Stimulated activated CD8-positive, alpha-beta memory T cell treated with anti-CD3 and anti-CD28 coated beads, Interleukin-12 subunit alpha, Interleukin-12 subunit beta, amount 100 ng/mL, for 4 hours (primary cell): ENCODE measurements at regions not wholly inside any gene's neighbourhood (a gene's known extent, or its start where the extent isn't known, plus 50 kb on each side); places are given as distances from the start of the nearest gene placed in this dataset.

Experiments used
- DNase-seq: peaks from one replicate; pipeline ENCODE4 v3.0.0-alpha.2; 2020; ENCODE audit warnings: low read depth

DNA sequence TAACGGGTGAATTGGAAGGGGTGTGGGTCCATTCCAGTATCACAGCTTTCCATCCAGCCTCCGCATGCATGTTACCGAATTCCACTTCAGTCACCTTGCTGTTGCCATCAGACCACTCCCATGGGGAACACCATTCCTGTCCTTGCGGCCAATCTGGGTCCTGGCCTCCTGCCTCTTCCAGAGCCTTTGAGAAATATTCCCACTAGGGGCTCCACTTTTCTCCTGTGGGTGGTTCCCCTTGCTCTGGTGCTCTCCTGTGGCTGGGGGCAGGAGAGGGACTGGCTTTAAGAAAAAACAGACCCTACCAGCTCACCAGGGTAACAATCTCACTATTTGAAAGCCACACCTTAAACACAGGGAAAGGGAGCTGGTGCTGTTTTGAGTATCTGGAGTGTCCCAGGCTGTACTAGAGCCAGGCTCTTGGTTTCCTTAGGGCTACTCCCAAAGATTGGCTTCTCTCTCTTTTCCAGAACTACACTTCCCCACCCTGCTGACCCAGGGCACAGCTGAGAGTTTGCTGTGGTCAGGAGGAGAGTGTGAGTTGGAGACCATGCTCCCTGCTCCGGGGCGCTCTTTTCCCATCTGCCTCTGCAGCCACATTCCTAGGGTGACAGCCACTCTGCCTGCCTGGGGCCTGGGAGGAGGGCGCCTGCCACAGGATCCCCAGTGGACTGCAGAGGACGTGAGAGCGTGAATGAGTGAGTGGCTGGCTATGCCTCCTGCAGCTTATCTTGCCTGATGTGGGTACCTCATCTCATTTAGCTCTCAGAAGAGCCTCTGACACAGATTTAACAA lies 460.8 kb upstream of the HS6ST1 start:
- no peak for DNase-seq

DNA sequence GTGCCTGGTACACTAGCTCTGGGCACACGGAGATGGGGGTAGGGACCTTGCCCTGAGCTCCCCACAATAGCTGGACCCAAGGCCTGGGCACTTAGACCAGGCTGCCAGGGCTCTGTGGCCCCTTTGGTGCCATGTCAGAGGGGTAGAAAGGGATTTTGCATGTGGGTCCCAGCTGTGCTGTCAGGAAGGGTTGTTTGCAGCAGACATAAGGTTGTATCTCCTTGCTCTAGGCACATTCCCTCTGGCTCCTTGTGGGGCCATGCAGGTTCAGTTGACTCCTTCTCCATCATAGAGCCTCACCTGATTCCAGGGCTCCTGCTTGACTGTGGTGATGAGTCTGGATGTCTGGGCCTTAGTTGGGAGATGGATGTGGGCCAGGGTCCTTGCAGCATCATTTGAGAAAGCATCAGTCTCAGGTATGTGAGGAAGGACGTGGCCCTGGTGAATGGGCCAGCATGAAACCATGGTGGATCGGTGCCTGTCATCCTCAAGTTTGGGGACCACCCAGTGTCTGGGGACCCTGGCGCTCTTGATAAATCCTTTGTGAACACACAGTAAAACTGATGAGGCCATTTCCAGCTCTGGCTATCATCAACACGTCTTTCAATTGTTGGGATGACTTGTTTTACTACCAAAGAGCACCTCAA lies 461.9 kb upstream of the HS6ST1 start:
- DNase-seq = no peak

DNA sequence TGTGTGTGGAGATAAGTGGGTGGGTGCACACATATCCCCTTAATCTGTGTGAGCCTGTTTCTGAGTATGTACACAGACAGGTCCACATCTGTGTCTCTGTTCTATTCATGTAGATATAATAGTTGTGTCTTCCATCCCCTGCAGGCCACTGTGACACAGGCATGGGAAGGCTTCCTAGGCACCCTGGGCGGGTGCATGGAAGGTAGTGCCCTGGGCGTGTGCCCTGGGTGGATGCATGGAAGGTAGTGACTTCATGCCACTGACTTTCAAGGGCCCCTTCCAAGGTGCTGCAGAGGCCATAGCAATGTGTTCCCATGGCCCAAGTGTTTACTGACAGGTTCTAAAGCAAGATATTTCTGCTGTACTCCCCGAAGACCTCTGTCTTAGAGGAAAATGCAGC lies 462.5 kb upstream of the HS6ST1 start:
- no peak for DNase-seq

DNA sequence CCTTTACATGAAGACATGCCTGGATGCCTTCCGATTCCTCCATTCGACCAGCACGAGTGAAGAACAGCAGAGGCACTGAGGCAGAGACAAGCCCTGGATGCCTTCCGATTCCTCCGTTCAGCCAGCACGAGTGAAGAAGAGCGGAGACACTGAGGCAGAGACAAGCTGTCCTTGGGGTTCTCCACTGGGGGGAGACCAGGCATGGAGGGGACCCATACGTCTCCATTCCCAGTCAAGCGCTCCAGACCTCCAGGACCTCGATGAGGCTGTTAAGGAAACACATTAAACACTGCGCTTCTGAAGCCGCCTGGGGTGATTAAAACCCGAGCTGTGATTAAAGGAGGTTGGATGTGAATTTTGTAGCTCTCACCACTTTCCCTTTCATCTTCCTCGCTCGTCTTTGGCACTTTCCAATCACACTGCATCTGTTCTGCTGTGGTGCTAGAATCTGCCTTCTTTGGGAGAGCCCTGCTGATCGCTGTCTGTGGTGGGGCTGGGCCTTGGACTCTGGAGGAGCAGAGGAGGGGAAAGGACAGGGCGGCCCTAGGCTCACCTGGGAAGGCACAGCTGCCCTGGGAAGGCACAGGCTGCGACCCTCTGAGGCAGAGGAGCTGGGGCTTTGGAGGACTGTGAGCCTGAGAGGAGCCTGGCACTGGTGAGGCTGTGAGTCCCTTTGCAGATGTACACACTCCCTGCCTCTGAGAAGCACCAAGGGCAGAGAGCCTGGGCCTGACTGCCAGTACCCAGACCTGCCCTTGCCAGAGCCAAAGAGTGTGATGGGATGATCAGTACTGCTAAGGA lies 463.1 kb upstream of the HS6ST1 start:
- no peak for DNase-seq

DNA sequence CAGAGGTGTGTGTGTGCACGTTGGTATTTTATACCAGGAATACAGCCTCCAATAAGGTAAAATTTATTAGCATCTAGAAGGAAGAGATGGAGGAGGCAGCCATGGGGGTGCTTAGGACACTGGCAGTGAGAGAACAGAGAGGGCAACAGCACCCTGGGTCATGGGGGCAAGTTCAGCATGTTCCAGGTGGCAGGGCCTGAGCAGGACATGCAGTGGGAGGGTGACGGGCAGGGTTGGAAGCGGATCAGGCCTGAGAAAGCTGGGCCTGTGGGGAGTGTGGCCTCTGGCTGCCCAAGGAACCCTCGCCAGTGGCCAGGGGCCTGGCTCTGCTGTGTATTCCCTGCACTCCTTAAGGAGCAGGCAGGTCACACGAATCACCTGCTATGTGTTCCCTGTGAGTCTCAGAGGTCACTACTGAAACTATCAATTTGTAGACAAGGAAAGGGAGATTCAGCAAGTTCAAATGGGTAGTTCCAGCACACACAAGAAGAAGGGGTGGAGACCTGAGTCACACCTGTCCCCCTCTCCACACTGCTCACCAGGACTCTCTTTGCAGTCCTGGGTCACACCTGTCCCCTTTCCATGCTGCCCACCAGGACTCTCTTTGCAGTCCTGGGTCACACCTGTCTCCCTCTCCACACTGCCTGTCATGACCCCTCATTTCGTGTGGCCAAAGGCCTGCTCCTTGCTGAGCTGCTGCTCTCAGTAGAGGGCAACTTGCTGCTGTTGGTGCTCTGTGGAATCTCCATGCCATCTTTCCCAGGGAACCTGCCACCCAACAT lies 463.9 kb upstream of the HS6ST1 start:
- DNase-seq = no peak

DNA sequence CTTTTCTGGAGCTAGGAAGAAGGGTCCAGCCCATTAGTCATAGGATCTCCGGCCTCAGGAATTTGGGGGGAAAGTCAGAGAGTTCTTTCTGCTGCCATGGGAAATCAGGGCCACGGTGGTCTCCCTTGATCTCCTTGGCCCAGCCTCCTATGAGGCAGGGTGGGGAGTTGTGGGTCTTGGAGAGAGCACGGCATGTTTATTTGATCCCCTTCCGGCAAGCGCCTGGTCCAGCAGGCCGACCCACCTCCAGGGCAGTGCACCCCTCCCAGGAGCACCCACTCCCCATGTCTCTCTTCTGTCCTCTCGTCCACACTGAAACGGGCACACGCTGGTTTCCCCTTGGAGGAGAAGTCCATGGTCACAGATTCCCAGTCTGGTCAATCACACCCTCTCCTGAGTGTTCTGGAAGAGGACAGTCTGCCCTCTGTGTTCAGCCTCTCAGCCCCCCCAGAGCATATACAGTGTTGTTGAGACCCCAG lies 464.6 kb upstream of the HS6ST1 start:
- DNase-seq = no peak

DNA sequence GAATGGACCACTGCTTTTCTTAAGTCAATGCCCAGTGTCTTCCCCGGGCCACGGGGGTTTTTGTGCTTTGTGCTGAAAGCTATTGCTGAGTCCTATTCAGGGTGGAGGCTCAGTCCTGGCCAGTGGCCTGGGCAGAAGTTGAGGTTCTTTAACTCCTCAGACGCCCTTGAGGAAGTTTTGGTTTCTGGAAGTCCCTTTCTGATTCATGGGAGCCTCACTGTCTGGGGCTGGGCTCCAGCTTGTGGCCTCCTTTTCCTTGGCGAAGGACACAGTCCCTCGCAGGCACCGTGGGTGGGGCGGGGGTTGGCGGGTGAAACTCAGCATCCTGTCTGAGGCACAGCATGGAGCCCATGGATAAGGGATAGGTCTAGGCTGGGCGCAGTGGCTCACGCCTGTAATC lies 465.2 kb upstream of the HS6ST1 start:
- DNase-seq = no peak

DNA sequence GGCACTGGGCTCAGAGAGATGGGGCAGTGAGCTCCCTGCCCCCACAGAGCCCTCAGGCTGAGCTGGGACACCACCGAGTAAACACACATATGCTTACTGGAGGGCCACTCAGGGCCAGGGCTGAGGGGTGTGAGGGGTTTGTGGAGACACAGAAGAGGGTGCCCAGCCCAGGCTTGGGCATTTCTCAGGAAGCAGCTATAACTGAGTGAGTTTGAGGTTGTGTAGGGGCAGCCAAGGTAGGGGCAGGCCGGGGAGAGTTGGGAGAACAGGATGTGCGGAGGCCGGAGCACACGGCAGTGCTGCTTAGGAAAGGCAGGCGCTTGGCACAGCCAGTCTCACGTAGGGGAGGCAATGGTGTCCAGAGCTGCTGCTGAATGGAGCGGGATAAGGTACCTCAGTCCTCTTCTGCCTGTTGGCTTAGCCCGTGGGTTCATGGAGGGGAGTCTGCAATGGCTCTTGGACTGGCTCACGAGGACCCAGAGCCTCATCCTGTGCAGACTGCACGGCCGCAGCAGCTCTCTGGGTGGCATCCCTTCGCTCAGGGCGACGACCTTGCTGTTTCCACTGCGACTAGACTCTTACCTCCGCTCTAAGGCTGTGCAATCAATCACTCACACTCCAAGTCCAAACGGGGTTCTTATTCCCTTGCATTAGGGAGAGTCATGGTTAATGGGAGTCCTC lies 466.1 kb upstream of the HS6ST1 start:
- no peak for DNase-seq

DNA sequence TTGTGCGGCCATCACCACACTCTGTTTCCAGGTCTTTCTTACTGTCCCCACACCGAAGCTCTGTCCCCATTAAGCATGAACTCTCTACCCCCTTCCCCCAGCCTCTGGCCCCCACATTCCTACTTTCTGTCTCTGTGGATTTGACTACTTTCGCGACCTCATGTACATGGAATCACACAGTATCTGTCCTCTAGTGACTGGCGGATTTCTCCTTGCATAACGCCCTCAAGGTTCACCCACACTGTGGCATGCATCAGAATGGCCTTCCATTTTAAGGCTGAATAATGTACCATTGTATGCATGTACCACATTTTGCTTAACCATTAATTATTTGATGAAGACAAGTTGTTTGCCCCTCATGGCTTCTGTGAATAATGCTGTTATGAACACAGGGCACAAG lies 467.6 kb upstream of the HS6ST1 start:
- DNase-seq = no peak

DNA sequence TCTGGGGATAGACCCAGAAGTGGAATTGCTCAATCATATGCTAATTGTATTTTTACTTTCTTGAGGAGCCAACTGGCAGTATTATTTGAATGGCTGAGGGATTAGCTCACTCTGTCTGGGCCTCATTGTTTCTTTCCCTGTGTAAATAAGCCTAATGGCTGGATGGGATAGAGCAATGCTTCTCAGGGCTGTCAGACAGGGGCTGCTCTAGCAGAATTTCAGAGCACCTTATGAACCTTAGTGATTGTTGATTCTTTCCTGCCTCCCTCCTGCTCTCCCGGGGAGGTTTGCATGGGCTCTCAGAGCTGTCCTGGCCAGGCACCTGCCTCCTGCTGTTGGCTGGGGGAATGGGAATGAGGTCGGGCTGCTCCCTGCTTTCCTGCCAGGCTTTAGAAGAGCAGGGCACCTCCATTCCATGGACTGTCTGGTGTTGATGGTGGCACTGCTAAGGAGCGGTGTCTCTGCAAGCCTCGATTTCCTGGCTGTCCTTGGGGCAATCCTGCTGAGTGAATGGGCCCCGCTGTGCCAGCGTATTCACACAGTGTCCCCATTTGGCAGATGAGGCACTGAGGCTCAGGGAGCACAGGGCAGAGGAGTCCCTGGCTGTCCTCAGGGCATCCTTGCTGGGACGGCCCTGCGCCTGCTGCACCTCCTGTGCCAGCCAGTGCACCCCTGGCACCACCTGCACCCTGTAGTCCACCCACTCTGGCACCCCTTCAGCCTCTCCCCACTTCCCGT lies 468.2 kb upstream of the HS6ST1 start:
- no peak for DNase-seq

DNA sequence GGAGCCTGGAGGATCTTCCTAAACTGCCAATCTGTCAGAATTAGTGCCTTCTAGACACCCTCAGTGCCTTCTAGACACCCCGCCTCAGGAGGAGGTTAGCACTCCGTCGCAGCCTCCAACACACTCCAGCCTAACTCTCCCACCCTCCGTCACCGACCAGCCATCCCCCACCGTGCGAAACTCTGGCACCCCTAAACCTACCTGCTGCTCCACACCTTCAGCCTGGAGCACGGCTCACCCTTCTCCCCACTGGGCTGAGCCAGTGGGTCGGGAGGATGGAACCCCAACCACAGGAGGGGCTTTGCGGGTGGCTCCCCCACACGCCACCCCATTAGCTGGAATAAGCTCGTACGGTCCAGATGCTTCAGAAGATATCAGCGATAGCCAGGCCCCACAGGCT lies 468.9 kb upstream of the HS6ST1 start:
- no peak for DNase-seq

DNA sequence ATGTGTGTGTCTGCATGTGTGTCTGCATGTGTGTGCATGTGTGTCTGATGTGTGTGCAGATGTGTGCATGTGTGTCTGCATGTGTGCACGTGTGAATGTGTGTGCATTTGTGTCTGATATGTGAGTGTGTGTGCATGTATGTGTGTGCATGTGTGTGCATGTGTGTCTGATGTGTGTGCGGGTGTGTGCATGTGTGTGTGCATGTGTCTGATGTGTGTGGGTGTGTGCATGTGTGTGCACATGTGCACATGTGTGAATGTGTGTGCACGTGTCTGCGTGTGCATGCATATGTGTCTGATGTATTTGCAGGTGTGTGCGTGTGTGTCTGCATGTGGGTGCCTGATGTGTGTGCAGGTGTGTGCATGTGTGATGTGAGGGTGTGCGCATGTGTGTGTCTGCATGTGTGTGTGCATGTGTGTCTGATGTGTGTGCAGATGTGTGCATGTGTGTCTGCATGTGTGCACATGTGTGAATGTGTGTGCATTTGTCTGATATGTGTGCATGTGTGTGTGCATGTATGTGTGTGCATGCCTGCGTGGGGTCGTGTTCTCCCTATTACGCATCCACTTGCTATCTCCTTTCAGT lies 470.1 kb upstream of the HS6ST1 start:
- DNase-seq = no peak

DNA sequence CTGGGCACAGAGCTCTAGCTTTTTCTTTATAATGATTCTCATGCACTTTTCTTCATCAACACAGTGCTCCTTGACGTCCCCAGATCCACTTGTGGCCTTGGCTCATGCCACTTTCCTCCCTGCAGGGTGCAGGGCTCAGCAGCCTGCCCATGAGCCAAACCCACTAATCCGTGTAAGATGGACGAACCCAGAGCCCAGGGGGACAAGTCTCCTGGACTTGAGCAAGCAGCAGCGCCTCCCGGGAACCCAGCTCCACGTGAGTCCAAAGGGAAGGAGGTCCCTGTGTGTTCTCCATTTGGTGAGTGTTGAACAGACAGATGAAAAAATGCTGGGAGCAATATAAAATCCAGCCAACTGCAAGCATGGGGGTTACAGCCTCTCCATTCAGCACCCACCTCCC lies 470.6 kb upstream of the HS6ST1 start:
- DNase-seq = no peak

DNA sequence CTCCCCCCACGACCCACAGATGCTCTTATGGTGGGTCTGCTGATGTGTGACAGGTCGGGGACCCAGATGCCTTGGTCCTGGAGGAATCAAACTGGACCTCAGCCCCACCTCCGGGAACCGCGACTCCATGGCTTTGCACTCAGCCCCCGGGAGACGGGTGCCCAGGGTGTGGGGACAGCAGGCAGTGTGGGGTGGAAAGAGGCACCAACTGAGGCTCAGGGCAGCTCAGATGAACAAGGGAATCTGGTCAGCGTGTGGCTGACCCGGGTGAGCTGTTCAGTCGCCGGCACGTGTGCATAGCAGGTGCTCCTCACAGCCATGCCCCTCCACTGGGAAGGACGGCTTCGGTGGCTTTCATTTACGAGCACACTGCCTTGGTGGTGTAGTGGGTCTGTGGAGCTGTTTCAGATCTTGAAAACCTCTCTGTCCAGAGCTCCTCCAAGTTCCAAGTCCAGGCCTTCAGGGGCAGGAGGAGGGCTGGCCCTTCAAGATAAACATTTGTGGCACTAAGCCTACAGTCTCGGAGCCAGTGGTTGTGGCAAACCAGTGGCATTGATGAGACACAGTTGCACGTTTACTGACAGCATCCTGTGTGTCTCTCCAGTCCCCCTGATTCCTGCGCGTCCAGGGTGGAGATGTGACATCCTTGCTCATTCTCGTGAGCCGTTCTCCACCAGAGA lies 471.2 kb upstream of the HS6ST1 start:
- DNase-seq = no peak

DNA sequence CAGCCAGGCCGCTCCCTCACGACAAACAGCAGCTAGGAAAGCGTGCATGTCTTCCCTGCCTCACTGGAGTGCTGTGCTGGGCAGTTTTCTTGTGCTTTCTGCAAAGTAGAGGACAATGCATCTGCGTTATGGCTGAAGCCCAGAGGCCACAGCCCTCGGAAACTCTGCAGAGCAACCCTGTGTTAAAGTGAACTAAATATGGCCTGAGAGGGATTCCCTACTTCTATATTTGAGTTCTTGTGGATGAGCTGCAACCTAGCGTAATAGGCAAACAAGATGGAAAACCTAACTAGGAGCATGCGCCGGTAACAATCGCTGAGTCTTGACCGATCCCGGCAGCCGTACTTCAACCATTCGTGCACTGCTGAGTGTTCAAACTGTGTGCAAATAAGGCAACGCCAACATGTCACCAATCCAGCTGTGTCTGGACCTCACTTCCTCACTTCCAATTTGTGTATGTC lies 471.9 kb upstream of the HS6ST1 start:
- no peak for DNase-seq

DNA sequence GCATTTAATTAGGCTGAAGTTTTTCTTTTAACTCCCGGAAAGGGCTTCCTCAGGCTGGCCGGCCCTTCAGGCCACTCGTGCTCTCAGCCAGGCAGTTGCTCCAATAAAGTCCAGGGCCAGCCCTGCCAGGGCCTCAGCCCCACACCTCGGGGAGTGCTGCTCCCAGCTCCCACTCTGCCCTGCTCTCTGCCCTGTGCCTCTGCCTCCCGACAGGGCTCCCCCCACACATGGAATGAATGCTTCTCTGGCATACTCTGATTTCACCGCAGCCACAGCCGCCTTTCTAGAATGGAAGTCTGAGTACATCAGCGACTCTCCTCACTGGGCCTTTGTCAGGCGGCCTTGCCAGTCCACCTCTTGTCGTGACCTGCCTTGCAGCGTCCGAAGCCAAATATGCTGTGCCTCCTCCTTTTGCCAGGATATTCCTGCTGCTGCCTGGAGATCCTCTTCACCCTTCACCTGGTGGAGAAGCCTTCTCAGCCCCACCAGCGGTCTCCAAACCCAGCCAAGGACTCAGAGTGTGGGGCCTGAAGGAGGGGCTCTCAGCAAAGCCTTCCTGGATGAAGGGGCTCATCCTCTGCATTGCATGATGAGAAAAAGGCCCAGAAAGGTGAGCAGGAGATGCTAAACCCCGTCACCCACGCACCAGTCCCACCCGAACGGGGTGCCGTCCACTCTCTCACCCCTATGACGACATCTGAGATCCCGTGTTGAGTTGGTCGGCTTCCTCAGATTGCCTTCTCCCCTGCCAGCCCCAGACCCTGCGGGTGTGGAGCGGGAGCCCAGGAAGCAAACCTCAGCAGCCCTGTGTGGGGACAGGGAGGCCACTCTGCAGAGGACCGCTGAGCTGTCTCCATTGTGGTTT lies 472.7 kb upstream of the HS6ST1 start:
- DNase-seq = no peak

DNA sequence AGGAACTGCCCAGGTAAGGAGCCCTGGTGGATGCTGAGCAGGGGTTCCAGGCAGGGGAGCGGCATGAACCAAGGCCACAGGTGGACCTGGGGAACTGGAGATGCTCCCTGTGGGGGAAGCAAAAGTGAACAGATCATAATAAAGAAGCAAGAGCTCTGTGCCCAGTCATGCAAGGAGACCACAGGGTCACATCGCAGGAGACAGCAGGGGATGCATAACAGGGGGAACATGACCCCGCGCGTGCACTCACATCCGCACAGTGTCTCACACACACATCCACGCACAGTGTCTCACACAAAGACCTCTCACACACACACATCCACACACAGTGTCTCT lies 473.3 kb upstream of the HS6ST1 start:
- no peak for DNase-seq

DNA sequence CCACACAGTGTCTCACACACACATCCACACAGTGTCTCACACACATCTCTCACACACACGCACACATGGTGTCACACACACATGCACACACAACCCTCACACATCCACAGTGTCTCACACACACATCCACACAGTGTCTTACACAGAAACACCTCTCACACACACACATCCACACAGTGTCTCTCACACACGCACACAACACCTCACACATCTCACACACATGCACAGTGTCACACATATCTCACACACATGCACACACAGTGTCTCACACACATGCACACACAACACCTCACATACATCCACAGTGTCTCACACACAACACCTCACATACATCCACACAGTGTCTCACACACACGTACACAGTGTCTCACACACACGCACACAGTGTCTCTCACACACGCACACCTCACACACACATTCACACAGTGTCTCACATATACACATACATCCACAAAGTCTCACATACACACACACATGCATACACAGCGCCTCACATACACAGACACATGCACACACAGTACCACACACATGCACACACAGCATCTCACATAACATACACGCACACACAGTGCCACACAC lies 473.9 kb upstream of the HS6ST1 start:
- DNase-seq = no peak

DNA sequence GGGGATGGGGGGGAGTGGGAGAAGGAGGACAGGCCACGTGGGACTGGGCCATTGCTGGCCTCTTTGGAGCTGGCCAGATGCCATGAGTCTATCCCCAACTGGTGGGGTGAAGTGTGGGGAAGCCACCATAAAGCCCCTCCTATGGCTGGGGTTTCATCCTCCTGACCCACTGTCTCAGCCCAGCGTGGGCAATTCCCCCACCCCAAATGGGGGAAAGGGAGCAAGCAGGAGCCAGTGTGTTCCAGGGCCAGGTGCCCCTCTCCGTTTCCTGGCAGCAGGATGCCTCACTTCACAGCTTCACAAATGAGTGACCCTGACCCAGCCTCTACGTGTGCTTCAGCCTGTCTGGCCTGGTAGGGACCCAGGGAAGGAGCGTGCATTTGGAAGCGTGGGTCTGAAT lies 474.7 kb upstream of the HS6ST1 start:
- DNase-seq = no peak
